Neural cell (in vitro differentiated cells): ENCODE measurements at regions not wholly inside any gene's neighbourhood (a gene's known extent, or its start where the extent isn't known, plus 50 kb on each side); places are given as distances from the start of the nearest gene placed in this dataset.

ENCODE experiments used
- H2AFZ ChIP-seq: fragments of 200-600, 300-800 bp; sonication (generic), shearing (Covaris generic); 2 replicates; pipeline ENCODE4 v1.6.0; 2014; ENCODE audit warnings: low read depth, mild to moderate bottlenecking, antibody characterized with exemption, low read length, moderate library complexity
- H3F3A ChIP-seq: fragments of 200-600 bp; shearing (Covaris generic); 2 replicates; pipeline ENCODE4 v1.6.1; 2016; ENCODE audit warnings: mild to moderate bottlenecking, moderate library complexity, mixed read lengths, antibody characterized with exemption, low read length; ENCODE audit not compliant: insufficient read depth, poor library complexity, severe bottlenecking
- H3K27ac ChIP-seq: fragments of 200-600, 300-800 bp; sonication (generic), shearing (Covaris generic); 2 replicates; pipeline ENCODE4 v1.5.1; 2014; ENCODE audit warnings: mild to moderate bottlenecking, low read length, moderate library complexity
- H3K27me3 ChIP-seq: fragments of 300-800, 200-600 bp; sonication (generic), shearing (Covaris generic); 2 replicates; pipeline ENCODE4 v1.6.0; 2014; ENCODE audit warnings: mild to moderate bottlenecking, low read depth, low read length, moderate library complexity; ENCODE audit not compliant: insufficient read depth
- H3K36me3 ChIP-seq: fragments of 300-800, 200-600 bp; sonication (generic), shearing (Covaris generic); 2 replicates; pipeline ENCODE4 v1.5.1; 2014; ENCODE audit warnings: mild to moderate bottlenecking, antibody characterized with exemption, low read length, moderate library complexity; ENCODE audit not compliant: insufficient read depth
- H3K4me2 ChIP-seq: fragments of 300-800, 200-600 bp; sonication (generic), shearing (Covaris generic); 2 replicates; pipeline ENCODE4 v1.6.0; 2014; ENCODE audit warnings: mild to moderate bottlenecking, low read length
- H3K4me3 ChIP-seq: fragments of 300-800, 200-600 bp; sonication (generic), shearing (Covaris generic); 2 replicates; pipeline ENCODE4 v1.5.1; 2014; ENCODE audit warnings: mild to moderate bottlenecking, low read length, moderate library complexity
- H3K79me2 ChIP-seq: fragments of 200-600 bp; shearing (Covaris generic); replicated peaks from 2 replicates; pipeline ENCODE4 v1.6.0; 2014; ENCODE audit warnings: mild to moderate bottlenecking, low read length, moderate library complexity; ENCODE audit not compliant: insufficient read depth
- H3K9ac ChIP-seq: fragments of 300-800, 200-600 bp; sonication (generic), shearing (Covaris generic); 2 replicates; pipeline ENCODE4 v1.6.1; 2016; ENCODE audit warnings: mild to moderate bottlenecking, low read length, mixed read lengths
- H3K9me2 ChIP-seq: fragments of 200-600 bp; shearing (Covaris generic); 2 replicates; pipeline ENCODE4 v1.6.1; 2016; ENCODE audit warnings: mild to moderate bottlenecking, low read length, mixed read lengths; ENCODE audit not compliant: insufficient read depth
- H3K9me3 ChIP-seq: fragments of 200-600, 300-800 bp; sonication (generic), shearing (Covaris generic); 2 replicates; pipeline ENCODE4 v1.6.1; 2016; ENCODE audit warnings: mild to moderate bottlenecking, mixed run types, low read length, moderate library complexity, mixed read lengths
- H4K20me1 ChIP-seq: fragments of 200-600 bp; shearing (Covaris generic); 2 replicates; pipeline ENCODE4 v1.6.1; 2016; ENCODE audit warnings: mild to moderate bottlenecking, mixed run types; ENCODE audit not compliant: insufficient read depth
- EP300 ChIP-seq: fragments of 450-650 bp; conservative IDR thresholded peaks from 2 replicates; pipeline ENCODE4 v1.6.1; 2014; ENCODE audit warnings: antibody characterized with exemption, mild to moderate bottlenecking, moderate library complexity; ENCODE audit not compliant: poor library complexity, severe bottlenecking
- EZH2 ChIP-seq: fragments of 200-600, 300-800 bp; shearing (Covaris generic), sonication (generic); IDR thresholded peaks from 2 replicates; pipeline ENCODE4 v1.6.1; 2014; ENCODE audit warnings: antibody characterized with exemption, low read length, borderline replicate concordance, mild to moderate bottlenecking; ENCODE audit not compliant: insufficient read depth, poor library complexity, severe bottlenecking
- MXI1 ChIP-seq: fragments of 450-650 bp; conservative IDR thresholded peaks from 2 replicates; pipeline ENCODE4 v1.6.1; 2014; ENCODE audit warnings: antibody characterized with exemption, mild to moderate bottlenecking; ENCODE audit not compliant: poor library complexity, severe bottlenecking
- POLR2AphosphoS5 ChIP-seq: IDR thresholded peaks from 2 replicates; pipeline ENCODE4 v1.6.1; 2012
- RAD21 ChIP-seq: fragments of 450-650 bp; conservative IDR thresholded peaks from 2 replicates; pipeline ENCODE4 v1.6.1; 2014; ENCODE audit warnings: antibody characterized with exemption, mild to moderate bottlenecking, moderate library complexity
- REST ChIP-seq: IDR thresholded peaks from 2 replicates; pipeline ENCODE4 v1.6.1; 2012; ENCODE audit warnings: borderline replicate concordance
- SMC3 ChIP-seq: fragments of 450-650 bp; conservative IDR thresholded peaks from 2 replicates; pipeline ENCODE4 v1.6.1; 2014; ENCODE audit warnings: antibody characterized with exemption, mild to moderate bottlenecking, moderate library complexity; ENCODE audit not compliant: poor library complexity
- TAF1 ChIP-seq: IDR thresholded peaks from 2 replicates; pipeline ENCODE4 v1.6.1; 2012; ENCODE audit warnings: low read depth
- TF ChIP-seq, protein P1 (sequence below): fragments of 450-650 bp; IDR thresholded peaks from 2 replicates; pipeline ENCODE4 v1.5.1; 2014; ENCODE audit warnings: antibody characterized with exemption, mild to moderate bottlenecking, moderate library complexity; ENCODE audit not compliant: poor library complexity, severe bottlenecking

DNA sequence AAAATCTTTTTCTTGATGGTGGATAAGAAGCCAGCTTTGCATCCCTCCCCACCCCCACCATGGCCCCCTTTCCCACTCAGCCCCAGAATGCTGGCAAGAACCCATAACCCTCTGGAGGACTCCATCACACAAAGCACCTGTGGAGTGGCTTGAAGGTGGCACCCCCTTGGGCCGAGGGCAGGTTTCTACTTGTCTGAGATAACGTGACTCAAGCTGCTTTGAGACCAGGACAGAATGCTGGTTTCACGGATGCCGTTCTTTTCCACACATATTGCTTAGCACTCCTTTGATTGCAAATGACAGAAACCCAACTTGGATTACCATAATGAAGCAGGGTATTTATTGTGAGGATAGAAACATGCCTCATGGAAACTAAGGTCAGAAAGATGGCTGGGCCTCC is 82.2 kb downstream of the LACC1 start:
- no peak for TF ChIP-seq MXI1
- no peak for TF ChIP-seq EZH2
- TF ChIP-seq RAD21: no peak
- TF ChIP-seq TAF1: no peak
- no peak for TF ChIP-seq POLR2AphosphoS5
- TF ChIP-seq EP300: no peak
- TF ChIP-seq REST: no peak
- TF ChIP-seq SMC3: no peak
- TF ChIP-seq, protein P1, sequence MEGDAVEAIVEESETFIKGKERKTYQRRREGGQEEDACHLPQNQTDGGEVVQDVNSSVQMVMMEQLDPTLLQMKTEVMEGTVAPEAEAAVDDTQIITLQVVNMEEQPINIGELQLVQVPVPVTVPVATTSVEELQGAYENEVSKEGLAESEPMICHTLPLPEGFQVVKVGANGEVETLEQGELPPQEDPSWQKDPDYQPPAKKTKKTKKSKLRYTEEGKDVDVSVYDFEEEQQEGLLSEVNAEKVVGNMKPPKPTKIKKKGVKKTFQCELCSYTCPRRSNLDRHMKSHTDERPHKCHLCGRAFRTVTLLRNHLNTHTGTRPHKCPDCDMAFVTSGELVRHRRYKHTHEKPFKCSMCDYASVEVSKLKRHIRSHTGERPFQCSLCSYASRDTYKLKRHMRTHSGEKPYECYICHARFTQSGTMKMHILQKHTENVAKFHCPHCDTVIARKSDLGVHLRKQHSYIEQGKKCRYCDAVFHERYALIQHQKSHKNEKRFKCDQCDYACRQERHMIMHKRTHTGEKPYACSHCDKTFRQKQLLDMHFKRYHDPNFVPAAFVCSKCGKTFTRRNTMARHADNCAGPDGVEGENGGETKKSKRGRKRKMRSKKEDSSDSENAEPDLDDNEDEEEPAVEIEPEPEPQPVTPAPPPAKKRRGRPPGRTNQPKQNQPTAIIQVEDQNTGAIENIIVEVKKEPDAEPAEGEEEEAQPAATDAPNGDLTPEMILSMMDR: no peak
- H3K9ac ChIP-seq: no peak overlapping the region
- H4K20me1 ChIP-seq: no peaks in the 10 kb centered on the region
- no peaks in the 10 kb centered on the region for H3K36me3 ChIP-seq
- no peaks in the 10 kb centered on the region for H3K79me2 ChIP-seq
- H3K9me2 ChIP-seq: no peaks in the 10 kb centered on the region
- no peak overlapping the region for H3K27ac ChIP-seq
- no peaks in the 10 kb centered on the region for H3K9me3 ChIP-seq
- no peaks in the 10 kb centered on the region for H3F3A ChIP-seq
- H3K4me2 ChIP-seq: no peak overlapping the region
- H3K27me3 ChIP-seq: no peaks in the 10 kb centered on the region
- H3K4me3 ChIP-seq: no peak overlapping the region
- H2AFZ ChIP-seq: no peak overlapping the region

DNA sequence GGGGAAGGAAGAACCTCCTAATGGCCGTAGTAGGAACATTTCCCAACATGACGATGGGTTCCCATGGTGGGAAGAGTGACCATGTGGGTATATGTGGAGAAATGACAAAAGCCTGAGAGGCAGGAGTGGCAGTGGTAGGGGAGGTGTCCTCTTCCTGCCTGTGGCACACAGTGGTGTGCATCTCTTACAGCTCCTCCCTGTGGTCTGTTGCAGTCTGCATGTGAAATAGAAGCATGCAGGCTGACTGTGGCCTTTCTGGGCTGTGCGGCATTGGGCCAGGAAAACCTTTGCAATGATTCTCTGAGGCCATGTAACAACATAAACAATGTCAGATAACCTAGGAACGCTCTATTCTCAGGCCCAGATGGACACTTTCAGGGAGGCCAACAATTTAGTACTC is 84.0 kb downstream of the LACC1 start:
- no peaks in the 10 kb centered on the region for H3K79me2 ChIP-seq
- H3K9me2 ChIP-seq: no peaks in the 10 kb centered on the region
- no peak overlapping the region for H3K4me3 ChIP-seq
- no peaks in the 10 kb centered on the region for H4K20me1 ChIP-seq
- no peaks in the 10 kb centered on the region for H3F3A ChIP-seq
- no peak for TF ChIP-seq TAF1
- TF ChIP-seq, protein P1: no peak
- no peak for TF ChIP-seq POLR2AphosphoS5
- no peak for TF ChIP-seq EZH2
- no peak for TF ChIP-seq RAD21
- TF ChIP-seq REST: no peak
- TF ChIP-seq MXI1: no peak
- no peak for TF ChIP-seq SMC3
- TF ChIP-seq EP300: no peak
- H3K36me3 ChIP-seq: no peaks in the 10 kb centered on the region
- no peak overlapping the region for H2AFZ ChIP-seq
- H3K27ac ChIP-seq: no peak overlapping the region
- H3K27me3 ChIP-seq: no peaks in the 10 kb centered on the region
- H3K9ac ChIP-seq: no peak overlapping the region
- H3K4me2 ChIP-seq: no peak overlapping the region
- H3K9me3 ChIP-seq: no peaks in the 10 kb centered on the region
